GM21390 (cell line): ENCODE measurements at regions not wholly inside any gene's neighbourhood (a gene's known extent, or its start where the extent isn't known, plus 50 kb on each side); places are given as distances from the start of the nearest gene placed in this dataset.
A peak's percentile ranks its signal among the peaks of the same experiment; 100 is the strongest.

Source experiments
- ATAC-seq: cut with Tn5 transposase; IDR thresholded peaks from one replicate; pipeline ENCODE4 v1.9.1; 2021; ENCODE audit not compliant: unreplicated experiment

- no peak for ATAC-seq
Observed at GRCh38 chr7:84336766-84337165, 142.2 kb upstream of the SEMA3A start.

GRCh38 chr7:84336303-84336702, 141.7 kb upstream of the SEMA3A start:
- peak; percentile 91 for ATAC-seq

GRCh38 chr7:84331616-84332015, 137.0 kb upstream of the SEMA3A start:
- no peak for ATAC-seq

- ATAC-seq, result no peak
Observed at GRCh38 chr7:84328571-84328970, 134.0 kb upstream of the SEMA3A start.

- ATAC-seq, result no peak
Observed at GRCh38 chr7:84324136-84324630, 129.6 kb upstream of the SEMA3A start.

- ATAC-seq, result no peak
Observed at GRCh38 chr7:84317536-84317935, 122.9 kb upstream of the SEMA3A start.

- ATAC-seq, result no peak
Observed at GRCh38 chr7:84314263-84314662, 119.7 kb upstream of the SEMA3A start.

- no peak for ATAC-seq
Observed at GRCh38 chr7:84304407-84304806, 109.8 kb upstream of the SEMA3A start.

- ATAC-seq, result no peak
Observed at GRCh38 chr7:84302949-84303348, 108.4 kb upstream of the SEMA3A start.

GRCh38 chr7:84297616-84298015, 103.0 kb upstream of the SEMA3A start:
- ATAC-seq, result no peak

GRCh38 chr7:84294847-84295455, 100.4 kb upstream of the SEMA3A start:
- no peak for ATAC-seq

- ATAC-seq, result no peak
Observed at GRCh38 chr7:84294391-84294790, 99.8 kb upstream of the SEMA3A start.

GRCh38 chr7:84291756-84292155, 97.2 kb upstream of the SEMA3A start:
- no peak for ATAC-seq

- no peak for ATAC-seq
Observed at GRCh38 chr7:84283798-84284197, 89.2 kb upstream of the SEMA3A start.

GRCh38 chr7:84281518-84281917, 86.9 kb upstream of the SEMA3A start:
- ATAC-seq, result no peak

GRCh38 chr7:84277628-84278224, 83.1 kb upstream of the SEMA3A start:
- ATAC-seq, result no peak

- no peak for ATAC-seq
Observed at GRCh38 chr7:84274029-84274638, 79.5 kb upstream of the SEMA3A start.

- no peak for ATAC-seq
Observed at GRCh38 chr7:84271543-84271942, 77.0 kb upstream of the SEMA3A start.

GRCh38 chr7:84264396-84264795, 69.8 kb upstream of the SEMA3A start:
- no peak for ATAC-seq

GRCh38 chr7:84263106-84263505, 68.5 kb upstream of the SEMA3A start:
- no peak for ATAC-seq

GRCh38 chr7:84261509-84261908, 66.9 kb upstream of the SEMA3A start:
- ATAC-seq, result no peak

GRCh38 chr7:84258628-84259027, 64.0 kb upstream of the SEMA3A start:
- ATAC-seq, result no peak
